BJ (cell line): ENCODE measurements at regions not wholly inside any gene's neighbourhood (a gene's known extent, or its start where the extent isn't known, plus 50 kb on each side); places are given as distances from the start of the nearest gene placed in this dataset.
"Not testable (repeated sequence)": the region's sequence is repeated elsewhere in the genome, so short reads cannot be mapped to it uniquely, and the experiment has no call there.

Source experiments
- CTCF ChIA-PET: fragments of 350-600 bp; formaldehyde crosslinking; extraction: SDS; loops from one replicate; lab custom pipeline; 2021; ENCODE audit warnings: antibody characterized with exemption, inconsistent platforms; lab: Yijun Ruan, JAX
- POLR2A ChIA-PET: fragments of 300-600 bp; sonication (Branson Sonifier 250); formaldehyde crosslinking; extraction: SDS; loops from one replicate; lab custom pipeline; 2021; ENCODE audit warnings: antibody characterized with exemption; lab: Charles Lee
- DNase-seq: peaks from one replicate; pipeline ENCODE4 v3.0.0-alpha.2; 2011; ENCODE audit warnings: low read depth
- H3K27me3 ChIP-seq: 2 replicates; pipeline ENCODE4 v1.6.0; 2011; ENCODE audit warnings: low read length; ENCODE audit not compliant: control insufficient read depth, insufficient read depth
- H3K36me3 ChIP-seq: 2 replicates; pipeline ENCODE4 v1.5.1; 2011; ENCODE audit warnings: low read length; ENCODE audit not compliant: control insufficient read depth, insufficient read depth
- H3K4me3 ChIP-seq: 2 replicates; pipeline ENCODE4 v1.5.1; 2011; ENCODE audit warnings: low read depth, mild to moderate bottlenecking, control low read depth, low read length
- CTCF ChIP-seq: IDR thresholded peaks from 2 replicates; pipeline ENCODE4 v1.5.1; 2011; ENCODE audit warnings: low read depth, mild to moderate bottlenecking, control low read depth, inconsistent platforms, low read length, moderate library complexity; ENCODE audit not compliant: insufficient read depth

- ChIA-PET POLR2A (no interaction called here), CTCF (no interaction called here)
- DNase-seq: no peak
- Histone ChIP-seq H3K36me3 (no peaks in the 10 kb centered on the region), H3K27me3 (no peaks in the 10 kb centered on the region; the same call in 1 of the 2 replicates), H3K4me3 (no peak overlapping the region)
- TF ChIP-seq CTCF: no peak
Measured at GRCh38 chr4:40681600-40681999, 51.9 kb upstream of the RBM47 start.

GRCh38 chr4:40682290-40683101, 52.8 kb upstream of the RBM47 start:
- Histone ChIP-seq H3K4me3 (no peak overlapping the region), H3K27me3 (no peaks in the 10 kb centered on the region; the same call in 1 of the 2 replicates), H3K36me3 (no peaks in the 10 kb centered on the region)
- ChIA-PET POLR2A (no interaction called here), CTCF (no interaction called here)
- TF ChIP-seq CTCF: no peak
- DNase-seq: no peak

GRCh38 chr4:40683536-40684145, 54.0 kb upstream of the RBM47 start:
- POLR2A ChIA-PET, H3K4me3 ChIP-seq, DNase-seq, H3K36me3 ChIP-seq, H3K27me3 ChIP-seq: not testable (repeated sequence)
- CTCF ChIA-PET: interaction anchor here (1.3 kb wide), 1 partner anchor 10 kb away, joined by 3 read pairs; no protein-coding TSS in a partner anchor

GRCh38 chr4:40684404-40684803, 54.7 kb upstream of the RBM47 start:
- TF ChIP-seq CTCF: no peak
- POLR2A ChIA-PET: no interaction called here
- H3K36me3 ChIP-seq: no peaks in the 10 kb centered on the region
- DNase-seq: no peak
- no peak overlapping the region for H3K4me3 ChIP-seq
- CTCF ChIA-PET: interaction anchor here (1.3 kb wide), 1 partner anchor 11 kb away, joined by 3 read pairs; no protein-coding TSS in a partner anchor
- H3K27me3 ChIP-seq: no peaks in the 10 kb centered on the region; the same call in 1 of the 2 replicates

GRCh38 chr4:40685300-40685699, 55.6 kb upstream of the RBM47 start:
- no peak for DNase-seq
- POLR2A ChIA-PET: no interaction called here
- no peaks in the 10 kb centered on the region; the same call in 1 of the 2 replicates for H3K27me3 ChIP-seq
- no peak for TF ChIP-seq CTCF
- no peak overlapping the region for H3K4me3 ChIP-seq
- no peaks in the 10 kb centered on the region for H3K36me3 ChIP-seq
- CTCF ChIA-PET: interaction anchor here (0.7 kb wide), 1 partner anchor 420 kb away, joined by 3 read pairs; no protein-coding TSS in a partner anchor
